ENCODE measurements at regions not wholly inside any gene's neighbourhood (a gene's known extent, or its start where the extent isn't known, plus 50 kb on each side); places are given as distances from the start of the nearest gene placed in this dataset.

DNA sequence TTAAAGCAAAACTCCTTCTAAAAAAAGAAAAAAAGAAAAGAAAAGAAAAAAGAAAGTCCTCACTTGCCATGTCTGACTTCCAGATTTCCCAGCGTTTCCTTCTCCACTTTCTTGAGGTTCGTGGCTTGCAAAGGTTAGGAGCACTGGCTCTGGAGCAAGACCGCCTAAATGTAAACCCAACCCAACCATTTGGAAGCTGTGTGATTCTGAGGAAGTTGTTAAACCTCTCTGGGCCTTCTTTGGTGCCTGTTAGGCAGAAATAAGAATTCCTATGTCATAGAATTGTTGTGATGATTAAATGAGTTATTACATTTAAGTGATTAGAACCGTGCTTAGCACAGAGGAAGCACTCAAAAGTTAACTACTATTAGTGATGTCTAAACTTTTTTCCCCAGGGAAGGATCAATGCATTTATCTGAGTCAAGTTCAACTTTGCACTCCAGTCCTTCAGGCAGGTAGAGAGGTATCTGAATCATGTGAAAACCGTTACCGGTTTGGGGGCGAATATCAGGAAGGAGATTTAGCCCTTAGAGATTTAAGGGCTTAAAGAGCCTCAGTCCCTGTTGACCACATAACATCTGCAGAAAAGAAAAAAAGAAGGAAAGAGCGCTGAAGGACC, 78.3 kb upstream of the HES1 start:
- TF ChIP-seq, protein P1, sequence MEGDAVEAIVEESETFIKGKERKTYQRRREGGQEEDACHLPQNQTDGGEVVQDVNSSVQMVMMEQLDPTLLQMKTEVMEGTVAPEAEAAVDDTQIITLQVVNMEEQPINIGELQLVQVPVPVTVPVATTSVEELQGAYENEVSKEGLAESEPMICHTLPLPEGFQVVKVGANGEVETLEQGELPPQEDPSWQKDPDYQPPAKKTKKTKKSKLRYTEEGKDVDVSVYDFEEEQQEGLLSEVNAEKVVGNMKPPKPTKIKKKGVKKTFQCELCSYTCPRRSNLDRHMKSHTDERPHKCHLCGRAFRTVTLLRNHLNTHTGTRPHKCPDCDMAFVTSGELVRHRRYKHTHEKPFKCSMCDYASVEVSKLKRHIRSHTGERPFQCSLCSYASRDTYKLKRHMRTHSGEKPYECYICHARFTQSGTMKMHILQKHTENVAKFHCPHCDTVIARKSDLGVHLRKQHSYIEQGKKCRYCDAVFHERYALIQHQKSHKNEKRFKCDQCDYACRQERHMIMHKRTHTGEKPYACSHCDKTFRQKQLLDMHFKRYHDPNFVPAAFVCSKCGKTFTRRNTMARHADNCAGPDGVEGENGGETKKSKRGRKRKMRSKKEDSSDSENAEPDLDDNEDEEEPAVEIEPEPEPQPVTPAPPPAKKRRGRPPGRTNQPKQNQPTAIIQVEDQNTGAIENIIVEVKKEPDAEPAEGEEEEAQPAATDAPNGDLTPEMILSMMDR (IDR thresholded peaks at IDR 0.05): no peak
- TF ChIP-seq POLR2AphosphoS5 (IDR thresholded peaks at IDR 0.05): no peak
